ENCODE measurements at regions not wholly inside any gene's neighbourhood (a gene's known extent, or its start where the extent isn't known, plus 50 kb on each side); places are given as distances from the start of the nearest gene placed in this dataset. TPM values are rescaled to one million over a fixed set of nuclear protein-coding genes. Genes with fewer than 3 reads are reported as not detected.
"Not testable (repeated sequence)": the region's sequence is repeated elsewhere in the genome, so short reads cannot be mapped to it uniquely, and the experiment has no call there.

DNA sequence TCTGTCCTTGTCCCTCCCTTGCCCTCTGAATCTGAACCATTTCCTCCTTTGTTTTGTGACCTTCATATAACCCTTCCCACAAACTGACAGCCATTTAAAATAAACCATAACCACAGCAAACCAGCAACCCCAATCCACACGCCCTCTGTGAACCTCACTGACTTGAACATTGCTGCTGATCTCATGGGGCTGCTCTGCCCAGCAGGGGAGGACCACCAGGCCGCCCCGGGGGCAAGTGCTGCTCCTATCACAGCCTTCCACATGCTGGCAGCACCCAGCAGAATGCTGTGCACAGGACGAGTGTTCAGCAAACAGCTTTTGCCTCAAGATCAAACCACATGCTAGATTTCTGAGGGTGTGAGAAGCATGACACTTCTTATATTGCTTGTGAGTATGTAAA is 73.9 kb upstream of the UXS1 start:
- DNase-seq (ENCODE audit: low spot score in 2 of 2) (no peak), FAIRE-seq (no peak)

DNA sequence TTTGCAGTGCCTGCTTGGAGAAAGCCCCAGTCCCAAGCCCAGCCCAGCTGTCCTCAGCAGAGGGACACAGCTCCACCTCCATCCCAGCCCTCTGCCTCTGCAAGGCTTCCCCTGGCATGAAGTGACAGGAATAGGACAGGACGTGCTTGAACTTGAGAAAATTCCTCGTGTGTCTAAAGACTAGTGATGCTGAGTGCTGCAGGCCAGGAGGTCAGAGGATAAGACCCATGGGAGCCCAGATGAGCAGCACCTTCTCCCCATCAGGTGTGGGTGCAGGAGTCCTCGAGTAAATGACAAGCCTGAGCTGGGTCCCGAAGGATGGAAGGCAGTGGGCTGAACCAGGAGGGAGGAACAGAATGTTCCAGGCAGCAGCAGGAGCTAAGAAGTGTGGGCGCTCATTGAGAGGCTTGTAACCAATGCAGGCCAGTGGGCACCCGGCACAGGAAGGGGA is 67.8 kb upstream of the UXS1 start:
- DNase-seq (ENCODE audit: low spot score in 2 of 2) = no peak
- no peak for FAIRE-seq

DNA sequence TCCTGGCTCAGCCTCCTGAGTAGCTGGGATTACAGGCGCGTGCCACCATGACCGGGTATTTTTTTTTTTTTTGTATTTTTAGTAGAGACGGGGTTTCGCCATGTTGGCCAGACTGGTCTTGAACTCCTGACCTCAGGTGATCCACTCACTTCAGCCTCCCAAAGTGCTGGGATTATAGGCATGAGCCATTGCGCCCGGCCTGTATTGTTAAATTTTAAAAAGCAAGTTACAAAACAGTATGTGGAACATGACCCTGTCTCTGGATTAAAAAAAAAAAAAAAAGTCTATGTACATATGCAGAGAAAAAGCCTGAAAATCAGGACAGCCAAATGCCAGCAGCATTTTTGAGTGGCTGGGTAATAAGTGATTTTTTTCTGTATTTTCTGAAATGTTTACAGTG is 64.8 kb upstream of the UXS1 start:
- not testable (repeated sequence) for FAIRE-seq; DNase-seq (ENCODE audit: low spot score in 2 of 2)

DNA sequence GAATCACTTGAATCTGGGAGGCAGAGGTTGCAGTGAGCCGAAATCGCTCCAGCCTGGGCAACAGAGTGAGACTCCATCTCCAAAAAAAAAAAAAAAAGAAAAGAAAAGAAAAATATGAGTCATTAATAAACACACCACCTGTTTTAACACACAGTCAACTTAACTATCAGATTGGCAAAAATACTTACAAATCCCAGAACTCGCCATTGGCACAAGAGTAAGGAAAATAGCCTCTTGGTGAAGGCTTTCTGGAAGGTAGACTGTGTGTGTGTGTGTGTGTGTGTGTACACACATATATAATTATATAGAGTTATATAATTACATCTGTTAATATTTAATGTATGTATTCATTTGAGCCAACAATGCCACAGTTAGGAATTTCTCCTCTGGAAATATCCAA is 63.7 kb upstream of the UXS1 start:
- FAIRE-seq (no peak), DNase-seq (ENCODE audit: low spot score in 2 of 2) (no peak)

DNA sequence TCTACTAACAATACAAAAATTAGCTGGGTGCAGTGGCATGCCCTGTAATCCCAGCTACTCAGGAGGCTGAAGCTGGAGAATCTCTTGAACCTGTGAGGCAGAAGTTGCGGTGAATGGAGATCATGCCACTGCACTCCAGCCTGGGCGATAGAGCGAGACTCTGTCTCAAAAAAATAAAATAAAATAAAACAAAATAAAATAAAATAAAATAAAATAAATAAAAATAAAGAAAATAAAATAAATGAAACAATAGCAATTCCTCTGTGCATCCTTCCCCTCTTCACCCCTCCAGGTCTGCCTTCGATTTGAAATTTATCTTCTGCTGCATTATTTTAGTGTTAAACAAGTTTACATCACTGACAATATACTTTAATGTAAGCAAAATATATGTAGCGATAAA is 63.0 kb upstream of the UXS1 start:
- no peak for DNase-seq (ENCODE audit: low spot score in 2 of 2)
- FAIRE-seq = no peak

DNA sequence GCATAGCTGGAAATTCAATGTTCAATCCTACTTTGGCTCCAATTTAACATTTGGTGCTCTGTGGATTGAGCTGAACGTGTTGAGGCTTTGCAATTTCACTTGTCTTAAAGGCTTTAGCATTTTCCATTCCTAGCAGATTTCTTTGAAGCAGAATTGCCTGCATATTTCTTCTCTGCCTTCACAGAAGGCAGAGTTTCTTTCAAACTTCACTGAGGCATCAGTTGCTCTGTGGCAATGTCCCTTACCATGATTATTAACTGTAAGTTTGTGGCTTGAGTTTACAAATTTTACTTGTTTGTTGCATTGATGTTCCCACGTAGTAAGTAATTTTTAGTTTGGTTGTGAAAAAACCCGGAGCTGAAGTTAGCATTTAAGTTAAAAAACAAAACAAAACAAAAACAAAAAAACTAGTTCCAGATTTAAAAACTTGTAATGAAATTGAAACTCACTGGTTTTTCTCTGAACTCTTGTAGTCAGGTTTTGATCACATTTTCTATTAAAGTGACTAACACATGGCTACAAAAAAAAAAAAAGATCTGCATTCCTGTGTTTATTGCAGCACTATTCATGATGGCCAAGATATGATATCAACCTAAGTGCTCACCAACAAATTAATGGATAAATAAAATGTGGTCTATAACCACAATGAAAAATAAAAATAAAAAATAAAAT is 55.2 kb upstream of the UXS1 start:
- not testable (repeated sequence) for DNase-seq (ENCODE audit: low spot score in 2 of 2); FAIRE-seq

DNA sequence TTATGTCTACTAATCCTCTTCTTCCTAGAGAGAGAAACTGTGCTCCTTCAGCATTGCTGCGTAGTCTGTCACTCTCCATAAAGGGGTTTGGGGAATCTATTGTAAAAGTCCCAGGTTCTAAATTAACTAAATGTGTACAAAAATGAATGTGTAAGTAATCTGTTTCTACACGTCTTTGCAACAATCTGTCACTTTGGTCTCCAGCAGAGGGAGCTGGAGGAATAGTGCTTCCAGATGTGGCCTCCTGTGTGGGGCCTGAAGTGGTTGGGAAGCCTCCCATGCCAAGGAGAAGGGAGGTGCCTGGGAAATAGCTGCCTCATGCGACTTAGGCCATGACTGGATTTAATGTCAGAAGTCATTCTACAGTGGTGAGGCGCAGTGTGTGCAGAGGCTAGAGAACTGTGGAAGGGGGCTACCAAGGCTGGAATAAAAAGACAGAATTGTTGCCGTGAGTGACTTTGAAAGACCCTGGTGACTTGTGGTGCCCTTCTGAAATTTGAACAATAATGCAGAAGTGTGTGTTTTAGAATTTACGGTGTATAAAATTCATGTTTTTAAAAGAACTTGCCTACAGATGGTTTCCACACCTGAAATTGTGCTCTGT is 54.5 kb upstream of the UXS1 start:
- not testable (repeated sequence) for DNase-seq (ENCODE audit: low spot score in 2 of 2); FAIRE-seq

Small RNAs in the stretch of these regions (small RNA-seq; reads per million reads assigned to genes)
- gene AC114755.3 = not detected

Measured in frontal cortex (tissue), 4 donors.